ENCODE measurements at regions not wholly inside any gene's neighbourhood (a gene's known extent, or its start where the extent isn't known, plus 50 kb on each side); places are given as distances from the start of the nearest gene placed in this dataset.

DNA sequence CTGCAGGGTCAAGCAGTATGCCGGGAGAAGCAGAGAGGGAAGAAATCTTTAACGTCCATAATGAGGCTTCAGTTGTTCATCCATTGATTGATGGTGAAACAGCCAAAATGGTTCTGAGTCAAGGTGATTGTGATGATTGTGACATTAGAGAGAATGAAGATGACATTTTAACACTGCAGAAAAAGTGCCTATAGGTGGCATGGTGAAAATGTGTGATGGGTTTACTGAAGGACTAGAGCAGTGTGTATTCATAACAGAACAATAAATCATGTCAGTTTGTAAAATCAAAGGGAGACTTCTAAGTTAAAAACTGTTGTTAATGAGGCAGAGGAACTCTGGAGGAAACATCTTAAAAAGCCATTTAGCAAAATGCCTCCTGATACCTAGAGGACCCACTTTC lies 57.7 kb upstream of the CAND1 start:
- TF ChIP-seq, protein P1, sequence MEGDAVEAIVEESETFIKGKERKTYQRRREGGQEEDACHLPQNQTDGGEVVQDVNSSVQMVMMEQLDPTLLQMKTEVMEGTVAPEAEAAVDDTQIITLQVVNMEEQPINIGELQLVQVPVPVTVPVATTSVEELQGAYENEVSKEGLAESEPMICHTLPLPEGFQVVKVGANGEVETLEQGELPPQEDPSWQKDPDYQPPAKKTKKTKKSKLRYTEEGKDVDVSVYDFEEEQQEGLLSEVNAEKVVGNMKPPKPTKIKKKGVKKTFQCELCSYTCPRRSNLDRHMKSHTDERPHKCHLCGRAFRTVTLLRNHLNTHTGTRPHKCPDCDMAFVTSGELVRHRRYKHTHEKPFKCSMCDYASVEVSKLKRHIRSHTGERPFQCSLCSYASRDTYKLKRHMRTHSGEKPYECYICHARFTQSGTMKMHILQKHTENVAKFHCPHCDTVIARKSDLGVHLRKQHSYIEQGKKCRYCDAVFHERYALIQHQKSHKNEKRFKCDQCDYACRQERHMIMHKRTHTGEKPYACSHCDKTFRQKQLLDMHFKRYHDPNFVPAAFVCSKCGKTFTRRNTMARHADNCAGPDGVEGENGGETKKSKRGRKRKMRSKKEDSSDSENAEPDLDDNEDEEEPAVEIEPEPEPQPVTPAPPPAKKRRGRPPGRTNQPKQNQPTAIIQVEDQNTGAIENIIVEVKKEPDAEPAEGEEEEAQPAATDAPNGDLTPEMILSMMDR (tag by site-specific recombination; IDR thresholded peaks at IDR 0.05): no peak
- TF ChIP-seq HOXA7 (CRISPR knock-in tag; IDR thresholded peaks at IDR 0.05; ENCODE audit: borderline replicate concordance) (no peak), ZFP69B (tag by site-specific recombination; IDR thresholded peaks at IDR 0.05) (no peak), KLF10 (tag by site-specific recombination; IDR thresholded peaks at IDR 0.05) (no peak), ZNF394 (tag by site-specific recombination; IDR thresholded peaks at IDR 0.05; ENCODE audit: borderline replicate concordance) (no peak), ZNF571 (tag by site-specific recombination; IDR thresholded peaks at IDR 0.05) (no peak), ZNF174 (tag by site-specific recombination; IDR thresholded peaks at IDR 0.05) (no peak), ZNF785 (tag by site-specific recombination; IDR thresholded peaks at IDR 0.05) (no peak), ZNF239 (tag by site-specific recombination; IDR thresholded peaks at IDR 0.05) (no peak), ZNF416 (tag by site-specific recombination; IDR thresholded peaks at IDR 0.05) (no peak), ZNF549 (tag by site-specific recombination; IDR thresholded peaks at IDR 0.05) (no peak), ZNF274 (IDR thresholded peaks at IDR 0.05; ENCODE audit: low read length) (no peak), ZNF274 (tag by site-specific recombination; IDR thresholded peaks at IDR 0.05; ENCODE audit: borderline replicate concordance) (no peak)
- TF ChIP-seq, protein P2, sequence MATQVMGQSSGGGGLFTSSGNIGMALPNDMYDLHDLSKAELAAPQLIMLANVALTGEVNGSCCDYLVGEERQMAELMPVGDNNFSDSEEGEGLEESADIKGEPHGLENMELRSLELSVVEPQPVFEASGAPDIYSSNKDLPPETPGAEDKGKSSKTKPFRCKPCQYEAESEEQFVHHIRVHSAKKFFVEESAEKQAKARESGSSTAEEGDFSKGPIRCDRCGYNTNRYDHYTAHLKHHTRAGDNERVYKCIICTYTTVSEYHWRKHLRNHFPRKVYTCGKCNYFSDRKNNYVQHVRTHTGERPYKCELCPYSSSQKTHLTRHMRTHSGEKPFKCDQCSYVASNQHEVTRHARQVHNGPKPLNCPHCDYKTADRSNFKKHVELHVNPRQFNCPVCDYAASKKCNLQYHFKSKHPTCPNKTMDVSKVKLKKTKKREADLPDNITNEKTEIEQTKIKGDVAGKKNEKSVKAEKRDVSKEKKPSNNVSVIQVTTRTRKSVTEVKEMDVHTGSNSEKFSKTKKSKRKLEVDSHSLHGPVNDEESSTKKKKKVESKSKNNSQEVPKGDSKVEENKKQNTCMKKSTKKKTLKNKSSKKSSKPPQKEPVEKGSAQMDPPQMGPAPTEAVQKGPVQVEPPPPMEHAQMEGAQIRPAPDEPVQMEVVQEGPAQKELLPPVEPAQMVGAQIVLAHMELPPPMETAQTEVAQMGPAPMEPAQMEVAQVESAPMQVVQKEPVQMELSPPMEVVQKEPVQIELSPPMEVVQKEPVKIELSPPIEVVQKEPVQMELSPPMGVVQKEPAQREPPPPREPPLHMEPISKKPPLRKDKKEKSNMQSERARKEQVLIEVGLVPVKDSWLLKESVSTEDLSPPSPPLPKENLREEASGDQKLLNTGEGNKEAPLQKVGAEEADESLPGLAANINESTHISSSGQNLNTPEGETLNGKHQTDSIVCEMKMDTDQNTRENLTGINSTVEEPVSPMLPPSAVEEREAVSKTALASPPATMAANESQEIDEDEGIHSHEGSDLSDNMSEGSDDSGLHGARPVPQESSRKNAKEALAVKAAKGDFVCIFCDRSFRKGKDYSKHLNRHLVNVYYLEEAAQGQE (tag by site-specific recombination; IDR thresholded peaks at IDR 0.05): no peak
- TF ChIP-seq, protein P3, sequence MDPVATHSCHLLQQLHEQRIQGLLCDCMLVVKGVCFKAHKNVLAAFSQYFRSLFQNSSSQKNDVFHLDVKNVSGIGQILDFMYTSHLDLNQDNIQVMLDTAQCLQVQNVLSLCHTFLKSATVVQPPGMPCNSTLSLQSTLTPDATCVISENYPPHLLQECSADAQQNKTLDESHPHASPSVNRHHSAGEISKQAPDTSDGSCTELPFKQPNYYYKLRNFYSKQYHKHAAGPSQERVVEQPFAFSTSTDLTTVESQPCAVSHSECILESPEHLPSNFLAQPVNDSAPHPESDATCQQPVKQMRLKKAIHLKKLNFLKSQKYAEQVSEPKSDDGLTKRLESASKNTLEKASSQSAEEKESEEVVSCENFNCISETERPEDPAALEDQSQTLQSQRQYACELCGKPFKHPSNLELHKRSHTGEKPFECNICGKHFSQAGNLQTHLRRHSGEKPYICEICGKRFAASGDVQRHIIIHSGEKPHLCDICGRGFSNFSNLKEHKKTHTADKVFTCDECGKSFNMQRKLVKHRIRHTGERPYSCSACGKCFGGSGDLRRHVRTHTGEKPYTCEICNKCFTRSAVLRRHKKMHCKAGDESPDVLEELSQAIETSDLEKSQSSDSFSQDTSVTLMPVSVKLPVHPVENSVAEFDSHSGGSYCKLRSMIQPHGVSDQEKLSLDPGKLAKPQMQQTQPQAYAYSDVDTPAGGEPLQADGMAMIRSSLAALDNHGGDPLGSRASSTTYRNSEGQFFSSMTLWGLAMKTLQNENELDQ (tag by site-specific recombination; IDR thresholded peaks at IDR 0.05; ENCODE audit: low read depth): no peak
